EH (cell line): ENCODE measurements at regions not wholly inside any gene's neighbourhood (a gene's known extent, or its start where the extent isn't known, plus 50 kb on each side); places are given as distances from the start of the nearest gene placed in this dataset.

Experiments
- DNase-seq: peaks from one replicate; pipeline ENCODE4 v3.0.0-alpha.2; 2015; ENCODE audit warnings: low read depth

DNA sequence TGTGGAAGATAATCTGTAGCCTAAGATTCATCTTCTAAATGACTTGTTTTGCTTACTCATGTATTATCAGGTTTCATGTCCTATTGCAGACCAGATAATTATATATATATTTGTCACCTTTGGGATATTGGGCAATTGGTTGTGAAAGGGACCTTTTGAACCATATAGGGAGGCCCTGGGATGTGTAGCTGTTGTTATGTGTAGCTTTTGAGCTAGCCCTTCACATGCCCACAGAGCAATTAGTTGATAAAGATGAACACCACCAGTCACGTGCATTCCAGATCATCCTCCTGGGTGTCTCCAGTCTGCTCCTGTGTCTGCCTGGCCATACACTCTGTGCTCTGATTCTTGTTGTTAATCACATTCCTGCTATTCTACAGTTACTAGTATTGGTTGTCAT is 431.2 kb upstream of the FBXO33 start:
- DNase-seq, result no peak

DNA sequence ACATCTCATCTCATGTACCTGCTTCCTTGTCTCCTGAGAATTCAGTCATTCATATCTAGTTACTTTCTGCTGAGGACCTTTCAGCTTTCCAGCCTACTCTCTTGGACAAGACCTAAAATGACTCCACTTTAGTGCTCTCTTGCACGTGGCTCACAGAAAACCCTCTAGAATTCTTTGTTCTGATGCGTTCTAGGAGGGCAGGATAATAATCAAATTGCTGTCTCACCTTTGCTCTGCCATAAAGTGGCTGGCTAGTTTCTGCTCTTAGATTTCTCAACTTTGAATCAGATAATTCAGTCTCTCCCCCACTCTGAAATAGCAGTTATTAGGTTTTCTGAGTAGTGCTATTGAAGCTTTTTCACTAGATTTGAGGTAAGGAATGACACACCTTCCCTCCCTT is 429.5 kb upstream of the FBXO33 start:
- no peak for DNase-seq

DNA sequence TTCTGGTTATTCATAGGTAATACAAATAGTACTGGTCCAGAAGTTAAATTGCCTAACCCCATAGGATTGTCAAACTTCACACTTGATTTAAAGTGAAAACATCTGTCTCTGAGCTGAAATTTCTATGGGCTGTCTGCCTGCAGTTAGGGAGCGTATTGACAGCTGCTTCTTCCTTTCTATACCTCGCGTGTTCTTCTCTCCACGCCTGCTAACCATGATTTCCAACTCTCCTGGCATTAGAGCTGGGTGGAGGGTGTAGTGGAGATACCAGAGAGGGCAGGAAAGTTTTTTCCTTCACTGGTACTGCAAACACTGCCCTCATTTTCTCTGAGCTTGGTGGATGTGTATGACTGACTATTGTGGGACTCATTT is 429.0 kb upstream of the FBXO33 start:
- no peak for DNase-seq

DNA sequence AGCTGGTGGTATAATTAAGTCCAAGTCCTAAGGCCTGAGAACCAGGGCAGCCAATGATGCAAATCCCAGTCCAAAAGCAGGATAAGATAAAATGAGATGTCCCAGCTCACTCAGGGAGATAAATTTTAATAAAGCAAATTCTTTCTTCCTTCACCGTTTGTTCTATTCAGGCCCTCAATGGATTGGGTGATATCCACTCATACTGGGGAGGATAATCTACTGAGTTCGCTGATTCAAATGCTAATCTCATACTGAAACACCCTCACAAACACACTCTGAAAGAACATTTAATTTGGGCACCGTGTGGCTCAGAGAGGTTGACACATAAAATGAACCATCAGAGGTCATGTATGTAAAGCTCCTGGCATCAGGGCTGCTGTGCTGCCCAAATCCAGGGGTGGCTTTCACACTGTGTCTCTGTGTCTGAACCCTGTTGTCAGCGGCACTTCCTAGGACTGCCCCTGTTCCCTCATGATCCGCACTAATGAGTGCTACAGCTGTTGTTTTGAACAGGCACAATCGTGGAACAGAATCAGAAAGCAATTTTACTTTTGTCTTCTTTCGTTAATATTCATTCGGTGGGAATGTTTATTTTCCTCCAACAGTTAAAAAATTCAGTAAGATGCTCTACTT is 428.5 kb upstream of the FBXO33 start:
- DNase-seq, result no peak

DNA sequence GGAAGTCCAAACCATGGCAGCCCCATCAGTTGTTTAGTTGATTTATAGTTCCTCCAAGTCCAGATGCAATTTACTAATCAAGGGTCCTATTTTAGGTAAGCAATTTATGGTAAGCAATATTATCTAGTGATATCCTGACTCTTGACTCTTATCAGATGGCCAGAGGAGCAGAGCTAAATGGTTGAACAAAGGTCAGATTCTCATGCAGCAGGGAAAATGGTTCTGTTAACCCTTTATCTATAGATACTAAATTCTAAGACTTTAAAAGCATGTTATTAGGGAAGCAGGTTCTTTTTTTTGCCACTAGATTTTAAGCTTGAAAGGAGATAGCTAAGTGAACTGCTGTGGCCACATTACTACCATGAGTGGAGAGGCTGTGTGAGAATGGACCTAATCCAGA is 427.1 kb upstream of the FBXO33 start:
- no peak for DNase-seq

DNA sequence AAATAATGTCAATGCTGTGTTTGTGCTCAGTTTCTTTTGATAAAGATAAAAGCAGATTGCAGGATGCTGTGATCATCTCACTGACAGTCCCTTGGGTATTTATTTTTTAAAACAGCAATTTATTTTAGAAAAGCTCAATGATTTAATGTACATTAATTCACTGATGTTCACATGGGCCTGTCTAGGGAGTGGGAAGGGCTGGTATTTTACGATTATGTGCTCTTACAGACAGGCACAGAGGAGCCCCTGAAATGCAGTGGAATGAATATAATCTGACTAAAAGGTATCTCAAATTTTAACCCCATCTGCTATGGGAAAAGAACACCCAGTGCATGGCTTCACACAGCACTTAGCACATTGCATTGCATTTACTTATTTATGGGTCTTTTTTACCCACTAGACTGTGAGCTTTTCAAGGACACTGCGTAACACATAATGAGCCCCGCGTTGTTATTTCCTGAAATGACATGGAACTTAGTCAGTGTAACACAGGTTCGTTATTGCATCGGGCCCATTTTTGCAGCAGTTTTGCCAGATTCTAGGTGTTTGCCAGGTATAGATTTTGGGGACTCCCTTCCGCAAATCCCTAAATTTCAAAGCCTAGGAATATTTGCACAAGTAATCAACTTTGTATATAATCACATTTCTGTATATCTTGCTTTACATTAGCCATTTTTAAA is 425.3 kb upstream of the FBXO33 start:
- no peak for DNase-seq

DNA sequence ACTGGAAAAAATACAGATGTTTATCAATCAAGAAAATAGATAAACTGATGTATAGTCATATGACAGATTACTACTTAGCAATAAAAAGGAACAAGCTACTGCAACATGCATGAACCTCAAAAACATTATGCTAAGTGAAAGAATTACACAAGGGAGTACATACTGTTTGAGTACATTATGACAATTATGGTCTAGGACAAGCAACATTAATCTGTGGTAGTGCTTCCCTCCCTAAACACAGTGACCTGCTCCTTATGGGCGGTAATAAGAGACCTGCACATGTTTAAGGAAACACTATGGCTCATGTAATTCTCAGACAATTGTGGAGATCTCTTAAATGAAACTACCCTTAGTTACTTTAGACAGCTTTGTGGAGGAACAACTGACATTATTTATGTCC is 421.2 kb upstream of the FBXO33 start:
- no peak for DNase-seq

DNA sequence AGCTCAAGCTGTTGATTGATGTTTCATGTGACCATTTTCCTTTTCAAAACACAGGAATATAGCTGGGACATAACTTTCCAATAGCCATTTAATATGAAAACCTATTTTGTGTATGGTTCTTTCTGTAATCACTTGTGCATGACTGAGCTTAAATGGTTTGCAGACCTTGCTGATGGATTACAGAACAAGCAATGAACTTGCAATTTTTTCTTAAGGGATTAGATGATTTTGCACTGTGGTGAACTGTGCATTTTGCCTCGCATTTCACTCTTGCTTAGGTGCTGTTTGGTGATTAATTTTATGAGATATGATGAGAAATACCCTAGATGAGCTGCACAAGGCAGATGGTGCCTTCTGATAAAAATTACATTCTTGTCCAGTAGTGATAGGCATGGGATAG is 419.0 kb upstream of the FBXO33 start:
- DNase-seq, result no peak

DNA sequence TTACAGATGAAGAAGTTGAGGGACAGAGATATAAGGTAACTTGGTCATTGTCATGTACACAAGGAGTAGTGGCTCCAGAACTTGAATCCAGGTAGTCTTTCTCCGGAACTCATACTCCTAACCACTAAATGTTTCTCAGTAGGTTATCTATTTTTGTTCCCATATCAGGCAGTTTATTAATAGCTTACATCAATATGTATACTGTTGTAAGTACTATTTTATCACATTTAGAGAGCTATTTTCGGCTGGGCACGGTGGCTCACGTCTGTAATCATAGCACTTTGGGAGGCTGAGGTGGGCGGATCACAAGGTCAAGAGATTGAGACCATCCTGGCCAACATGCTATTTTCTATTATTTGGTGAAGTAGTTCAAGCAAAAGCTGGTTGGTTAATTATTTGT is 415.6 kb upstream of the FBXO33 start:
- DNase-seq, result no peak

DNA sequence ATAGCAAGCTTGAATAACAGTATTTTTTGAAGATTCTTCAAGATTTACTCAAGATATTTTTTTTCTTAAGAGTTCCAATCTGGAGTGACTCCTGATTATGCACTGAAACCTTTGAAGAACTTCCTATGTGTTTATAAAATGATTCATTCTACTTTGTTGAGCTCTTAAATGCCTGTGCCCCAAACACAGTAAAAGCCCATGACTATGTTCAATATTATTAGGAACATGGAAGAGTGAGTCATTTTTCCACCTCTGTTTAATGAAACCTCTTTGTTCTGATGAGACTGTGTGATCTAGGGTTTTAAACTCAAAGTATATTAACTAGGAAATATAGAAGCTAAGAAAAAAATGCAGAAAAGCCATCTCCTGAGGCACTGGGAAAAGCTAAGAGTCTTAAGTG is 415.0 kb upstream of the FBXO33 start:
- no peak for DNase-seq

DNA sequence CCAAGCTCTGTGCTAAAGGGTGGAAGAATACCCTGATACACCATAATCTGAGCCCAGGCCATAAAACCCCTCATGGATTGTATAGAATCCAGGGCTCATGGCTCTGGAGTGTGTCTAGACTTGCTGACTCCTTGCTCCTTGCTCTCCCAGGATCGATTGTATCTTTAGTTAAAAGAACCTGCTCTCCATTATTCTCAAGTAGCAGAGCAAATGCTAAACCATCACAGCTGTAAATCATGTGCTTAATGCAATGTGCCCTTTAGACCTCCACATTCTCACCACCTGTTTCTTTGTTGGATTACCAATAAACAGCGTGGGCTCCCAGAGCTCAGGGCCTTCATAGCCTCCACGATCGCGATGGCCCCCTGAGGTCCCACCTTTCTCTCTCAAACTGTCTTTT is 411.6 kb upstream of the FBXO33 start:
- DNase-seq, result no peak

DNA sequence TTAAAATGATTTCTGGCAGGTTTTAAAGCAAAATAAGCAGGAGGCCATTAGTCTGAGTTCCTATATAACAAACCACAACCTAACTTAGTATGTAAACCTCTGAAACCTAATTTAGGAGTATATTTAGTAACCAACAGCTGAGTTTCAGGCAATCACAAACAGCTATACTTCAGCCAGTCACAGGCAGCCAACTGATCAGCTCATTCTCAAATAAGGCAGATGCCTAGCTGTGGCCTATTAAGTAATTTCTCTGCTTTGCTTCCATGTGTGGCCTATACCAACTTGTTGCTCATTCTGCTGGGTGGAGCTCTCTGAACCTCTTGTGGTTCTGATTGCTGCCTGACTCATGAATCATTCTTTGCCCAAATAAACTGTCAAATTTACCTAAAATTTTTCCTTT is 408.9 kb upstream of the FBXO33 start:
- no peak for DNase-seq

DNA sequence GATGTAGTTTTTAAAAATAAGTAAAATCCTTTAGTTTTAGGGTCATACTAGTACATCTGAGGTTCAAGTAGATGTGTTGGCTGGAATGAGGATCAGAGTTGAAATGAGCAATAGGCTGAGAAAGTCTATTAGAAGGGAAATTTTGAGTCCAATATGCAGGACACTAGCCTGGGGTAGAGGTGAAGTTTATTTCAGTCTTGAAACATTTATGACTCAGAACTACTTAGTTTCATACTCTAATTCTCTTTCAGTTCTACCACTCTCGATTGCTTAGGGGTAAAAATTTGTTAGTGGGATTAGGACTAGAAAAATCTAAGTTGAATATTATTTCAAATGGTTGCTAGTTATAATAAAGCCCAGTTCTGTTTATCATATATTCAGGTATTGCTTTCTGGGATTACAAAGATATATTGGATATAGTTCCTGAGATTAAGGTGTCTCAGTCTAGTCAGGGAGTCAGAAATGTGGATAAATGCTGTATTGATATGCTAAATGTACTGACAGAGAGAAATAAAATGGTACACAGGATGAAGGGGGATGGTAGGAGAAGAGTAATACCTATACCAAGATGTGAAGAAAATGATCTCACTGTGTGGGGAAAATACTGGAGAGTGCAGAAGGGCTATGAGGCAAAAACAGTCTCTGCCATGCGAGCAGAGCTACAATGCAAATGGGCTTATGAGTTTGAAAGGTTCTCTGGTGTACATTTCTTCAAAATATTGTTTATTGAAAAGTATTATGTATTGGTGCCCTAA is 395.8 kb upstream of the FBXO33 start:
- no peak for DNase-seq

DNA sequence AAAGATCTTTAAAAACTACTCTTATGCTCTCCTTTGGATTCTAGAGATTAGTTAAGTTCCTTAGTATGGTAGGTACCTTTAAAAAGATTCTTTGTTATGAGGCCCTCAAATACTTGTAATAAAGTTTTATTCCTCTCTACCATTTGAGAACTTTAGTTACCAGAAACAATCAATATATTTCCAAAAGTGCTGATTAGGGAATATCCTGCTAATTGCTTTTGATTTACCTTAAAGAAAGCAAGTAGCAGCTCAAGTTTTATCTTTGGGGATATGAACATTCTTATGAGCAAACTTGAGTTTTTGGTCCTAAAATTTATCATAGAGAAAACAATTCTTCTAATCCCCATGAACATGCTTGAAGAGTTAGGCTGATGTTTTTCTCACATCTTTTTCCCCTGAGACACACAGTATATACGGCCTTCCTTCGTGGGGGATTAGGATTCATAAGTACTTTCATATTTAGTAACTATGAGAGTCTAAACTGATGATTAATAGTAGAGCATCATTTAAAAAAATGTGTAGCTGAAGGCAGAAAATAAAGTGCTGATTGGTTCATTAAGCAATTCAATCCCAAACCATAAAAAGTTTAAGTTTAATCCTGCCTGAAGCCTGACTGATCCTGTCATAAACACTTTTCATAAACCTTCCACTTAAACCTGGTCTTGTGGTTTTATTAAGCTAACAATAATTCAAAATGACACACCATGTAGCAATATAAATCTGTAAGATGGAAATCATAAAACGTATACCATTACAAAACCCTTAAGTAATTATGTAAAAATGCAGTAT is 380.5 kb upstream of the FBXO33 start:
- no peak for DNase-seq

DNA sequence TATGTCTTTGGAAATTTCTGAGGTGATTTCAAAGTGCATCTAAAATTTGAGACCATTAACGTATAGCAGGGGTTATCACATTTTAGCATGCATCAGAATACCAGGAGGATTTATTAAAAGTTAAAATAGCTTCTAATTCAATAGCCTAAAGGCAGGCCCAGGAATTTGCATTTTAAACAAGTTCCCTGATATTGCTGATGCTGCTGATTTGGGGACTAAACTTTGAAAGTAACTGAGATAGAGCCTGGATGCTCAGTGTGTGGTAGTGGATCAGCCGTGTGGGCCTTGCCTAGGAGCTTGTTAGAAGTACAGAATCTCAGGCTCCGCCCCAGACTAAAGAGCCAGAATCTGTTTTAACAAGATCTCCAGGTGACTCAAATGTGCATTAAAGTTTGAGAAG is 375.0 kb upstream of the FBXO33 start:
- DNase-seq, result no peak

DNA sequence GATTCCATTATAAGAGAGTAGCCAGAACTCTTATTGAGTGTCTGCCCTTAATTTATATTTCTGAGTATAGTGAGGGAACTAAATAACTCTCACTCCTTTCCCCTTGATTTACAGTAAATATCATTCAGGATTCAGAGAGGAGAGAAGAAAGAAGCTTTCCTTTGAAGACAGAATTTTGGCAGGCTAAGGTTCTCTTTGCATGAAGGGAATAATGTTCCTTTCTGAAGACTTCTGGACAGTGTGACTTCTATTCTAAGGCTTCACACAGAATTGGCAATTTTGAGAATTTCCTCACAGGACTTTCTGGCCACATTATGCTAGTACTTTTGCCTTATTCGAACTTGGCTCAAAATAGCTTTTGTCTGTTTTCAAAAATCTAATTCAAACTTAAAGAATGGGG is 352.2 kb upstream of the FBXO33 start:
- no peak for DNase-seq

DNA sequence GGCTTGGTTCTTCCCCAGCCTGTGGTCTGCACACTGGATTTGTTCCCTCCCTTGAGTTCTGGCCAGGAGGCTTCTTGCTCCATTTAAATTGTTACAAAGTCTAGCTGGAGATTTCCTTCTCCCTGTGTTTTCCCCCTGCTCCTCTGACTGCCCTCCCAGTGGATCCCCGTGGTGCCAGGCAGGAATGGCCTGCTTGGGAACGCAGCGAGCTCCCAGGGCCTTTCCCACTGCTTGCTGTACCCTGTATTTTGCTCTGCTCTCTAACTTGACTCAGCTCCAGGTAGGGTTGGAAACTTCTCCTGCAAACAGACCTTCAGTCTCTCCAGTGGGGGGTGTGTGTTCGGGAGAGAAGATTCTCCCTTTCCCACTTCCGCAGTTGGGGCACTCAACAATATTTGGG is 349.2 kb upstream of the FBXO33 start:
- no peak for DNase-seq

DNA sequence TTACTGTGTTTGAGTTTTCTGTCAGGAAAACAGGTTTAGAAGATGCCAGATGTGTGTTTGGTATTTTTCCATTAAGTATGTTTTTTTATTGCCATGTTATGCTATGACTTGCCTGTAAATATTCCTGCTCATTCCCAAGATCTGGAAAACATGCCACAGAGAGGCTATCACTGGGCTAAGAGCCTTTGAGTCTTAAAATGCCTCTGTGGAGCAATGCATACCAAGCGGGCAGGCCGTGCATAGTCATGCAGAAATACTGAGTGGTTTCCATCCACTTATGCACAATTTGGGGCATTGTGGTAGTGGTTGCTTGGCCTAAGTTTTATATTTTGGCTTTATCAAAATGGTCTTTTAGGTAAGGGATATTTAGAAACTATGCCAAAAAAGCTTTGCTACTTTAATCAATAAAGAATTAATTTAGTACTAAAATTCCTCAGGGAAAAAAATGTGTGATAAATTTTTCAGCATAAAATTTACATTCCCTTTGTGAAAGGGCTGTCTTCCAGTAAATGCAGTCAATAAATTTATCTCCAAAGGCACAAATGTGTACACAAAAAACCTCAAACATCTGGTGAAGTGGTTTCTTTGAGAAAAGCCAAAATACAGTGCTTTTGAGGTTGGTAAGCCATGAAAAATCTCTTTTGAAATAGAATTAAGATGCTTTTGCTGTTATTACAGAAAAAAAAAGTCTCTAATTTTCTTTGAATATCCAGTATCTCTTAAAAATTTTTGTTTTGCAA is 341.3 kb upstream of the FBXO33 start:
- no peak for DNase-seq

DNA sequence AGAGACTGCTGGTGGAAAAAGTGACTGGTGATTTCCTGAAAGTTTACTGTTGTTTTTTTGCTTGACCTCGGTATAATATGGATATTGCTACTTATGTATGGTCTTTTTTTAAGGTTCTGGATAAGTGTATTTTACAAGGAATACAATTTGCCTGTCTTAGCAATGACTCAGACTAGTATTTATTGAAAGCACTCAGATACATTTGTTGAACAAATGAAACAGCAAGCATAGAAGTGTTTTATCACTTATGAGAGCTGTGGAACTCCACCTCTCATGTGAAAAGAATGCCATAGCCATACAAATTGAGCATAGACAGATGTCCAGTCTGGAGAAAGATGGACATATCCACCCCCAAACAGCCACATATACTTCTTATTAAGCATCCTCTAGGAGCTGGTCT is 340.4 kb upstream of the FBXO33 start:
- DNase-seq, result no peak

DNA sequence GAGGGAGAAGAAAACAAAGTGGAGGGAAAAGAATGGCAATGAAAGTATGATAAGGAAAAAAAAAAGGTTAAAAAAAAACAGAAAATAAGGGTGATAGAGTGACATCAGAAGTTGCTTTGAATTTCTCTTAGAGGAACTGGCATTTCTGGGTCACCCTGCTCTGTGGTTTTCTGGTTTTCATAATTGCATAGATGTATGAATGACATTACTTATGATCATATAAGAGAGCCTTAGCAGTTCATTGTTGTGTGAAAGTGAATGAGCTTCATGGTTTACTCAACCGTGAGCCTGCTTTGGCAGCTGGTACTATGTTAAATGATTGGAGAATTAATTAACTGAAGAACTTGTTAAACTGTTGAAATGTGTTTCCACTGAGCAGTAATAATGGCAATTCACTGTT is 336.4 kb upstream of the FBXO33 start:
- DNase-seq, result no peak

DNA sequence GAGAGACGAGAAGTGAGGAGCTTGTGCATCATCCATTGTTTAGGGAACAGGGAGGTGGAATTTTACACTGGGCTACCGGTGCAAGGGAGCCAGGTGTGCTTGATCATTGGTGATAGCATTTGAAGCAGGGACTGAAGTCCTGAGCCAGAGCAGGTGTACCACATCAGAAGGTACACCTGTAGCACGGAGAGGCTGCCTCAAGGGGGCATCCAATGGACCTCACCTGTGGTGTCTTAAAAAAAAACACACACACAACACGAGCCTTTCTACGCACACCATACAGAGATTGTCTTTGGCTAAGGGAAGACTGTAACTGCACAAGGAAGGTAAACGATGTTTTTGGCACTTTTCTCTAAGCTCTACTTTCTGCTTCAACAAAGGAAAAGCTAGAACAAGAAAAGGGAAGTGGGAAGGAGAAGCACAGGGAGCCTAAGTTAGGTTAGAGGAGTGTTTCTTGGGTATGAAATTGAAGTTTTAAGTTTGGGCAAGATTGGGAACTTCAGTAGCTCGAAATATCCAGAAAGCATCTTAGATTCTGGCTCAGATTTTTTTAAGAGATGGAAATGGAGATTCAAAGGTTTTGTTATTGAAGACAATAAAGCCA is 334.3 kb upstream of the FBXO33 start:
- no peak for DNase-seq

DNA sequence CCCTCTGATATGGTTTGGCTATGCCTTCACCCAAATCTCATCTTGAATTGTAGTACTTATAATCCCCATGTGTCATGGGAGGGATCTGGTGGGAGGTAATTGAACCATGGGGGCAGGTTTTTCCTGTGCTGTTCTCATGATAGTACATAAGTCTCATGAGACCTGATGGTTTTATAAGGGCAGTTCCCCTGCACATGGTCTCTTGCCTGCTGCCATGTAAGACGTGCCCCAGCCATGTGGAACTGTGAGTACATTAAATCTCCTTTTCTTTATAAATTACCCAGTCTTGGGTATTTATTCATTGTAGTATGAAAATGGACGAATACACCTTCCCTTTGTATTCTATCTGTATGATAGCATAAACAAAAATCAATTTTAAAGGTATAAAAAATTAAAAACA is 333.4 kb upstream of the FBXO33 start:
- DNase-seq, result no peak
